NCI-H146 (cell line): ENCODE measurements at regions not wholly inside any gene's neighbourhood (a gene's known extent, or its start where the extent isn't known, plus 50 kb on each side); places are given as distances from the start of the nearest gene placed in this dataset.
"Not testable (repeated sequence)": the region's sequence is repeated elsewhere in the genome, so short reads cannot be mapped to it uniquely, and the experiment has no call there.

Source experiments
- DNase-seq: peaks from one replicate; lab custom pipeline; 2025; lab: John Stamatoyannopoulos, UW

GRCh38 chr21:20373031-20373430 lies 625.2 kb upstream of the NCAM2 start:
- no peak for DNase-seq

GRCh38 chr21:20377250-20377649 lies 621.0 kb upstream of the NCAM2 start:
- no peak for DNase-seq

- DNase-seq, result no peak
Measured at GRCh38 chr21:20388400-20388799, 609.8 kb upstream of the NCAM2 start.

DNA sequence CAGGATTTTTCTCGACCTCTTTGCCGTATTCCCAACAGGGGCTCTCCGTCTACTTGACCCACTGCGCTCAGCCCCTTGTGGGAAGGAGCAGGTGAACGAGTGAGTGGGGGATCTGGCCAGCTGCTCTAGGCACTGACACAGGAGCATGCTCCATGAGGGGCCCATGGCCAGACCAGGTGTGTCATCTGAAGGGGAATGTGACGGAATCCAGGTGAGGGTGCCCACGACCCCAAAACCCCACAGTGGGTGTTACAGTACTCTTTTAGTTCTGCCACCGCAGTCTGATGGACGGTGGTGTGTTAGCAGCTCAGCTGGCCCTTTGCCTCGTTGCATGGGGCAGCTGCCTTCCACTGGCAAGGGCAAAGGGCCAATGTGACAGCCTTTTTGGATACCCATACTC lies 601.4 kb upstream of the NCAM2 start:
- DNase-seq, result no peak

DNA sequence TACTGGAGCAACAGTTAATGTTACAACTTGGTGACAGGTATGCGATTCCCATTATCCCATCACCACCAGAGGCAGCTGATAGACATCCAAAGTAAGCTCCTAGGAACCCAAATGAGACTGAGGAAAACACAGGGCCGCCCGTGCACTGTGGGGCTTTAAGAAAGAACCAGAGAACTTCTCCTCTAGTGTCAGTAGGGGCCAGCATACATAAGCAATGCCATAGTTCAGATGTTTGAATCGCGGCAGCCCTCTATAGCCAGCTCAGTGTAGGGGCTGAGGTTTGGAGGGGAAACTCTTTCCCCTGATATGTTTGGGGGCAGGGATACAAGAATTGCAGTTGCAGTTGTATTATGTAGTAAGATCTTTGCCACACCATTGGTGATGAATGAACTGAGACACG lies 593.3 kb upstream of the NCAM2 start:
- DNase-seq, result peak; percentile 59

- no peak for DNase-seq
Measured at GRCh38 chr21:20418353-20418752, 579.9 kb upstream of the NCAM2 start.

GRCh38 chr21:20419772-20420171 lies 578.4 kb upstream of the NCAM2 start:
- no peak for DNase-seq

- no peak for DNase-seq
Measured at GRCh38 chr21:20424943-20425342, 573.3 kb upstream of the NCAM2 start.

- no peak for DNase-seq
Measured at GRCh38 chr21:20425856-20426255, 572.4 kb upstream of the NCAM2 start.

- DNase-seq, result no peak
Measured at GRCh38 chr21:20440338-20440737, 557.9 kb upstream of the NCAM2 start.

- DNase-seq, result peak; percentile 15
Measured at GRCh38 chr21:20443558-20444155, 554.6 kb upstream of the NCAM2 start.

- no peak for DNase-seq
Measured at GRCh38 chr21:20445971-20446370, 552.2 kb upstream of the NCAM2 start.

GRCh38 chr21:20451046-20451445 lies 547.2 kb upstream of the NCAM2 start:
- no peak for DNase-seq

- DNase-seq, result no peak
Measured at GRCh38 chr21:20452935-20453334, 545.3 kb upstream of the NCAM2 start.

DNA sequence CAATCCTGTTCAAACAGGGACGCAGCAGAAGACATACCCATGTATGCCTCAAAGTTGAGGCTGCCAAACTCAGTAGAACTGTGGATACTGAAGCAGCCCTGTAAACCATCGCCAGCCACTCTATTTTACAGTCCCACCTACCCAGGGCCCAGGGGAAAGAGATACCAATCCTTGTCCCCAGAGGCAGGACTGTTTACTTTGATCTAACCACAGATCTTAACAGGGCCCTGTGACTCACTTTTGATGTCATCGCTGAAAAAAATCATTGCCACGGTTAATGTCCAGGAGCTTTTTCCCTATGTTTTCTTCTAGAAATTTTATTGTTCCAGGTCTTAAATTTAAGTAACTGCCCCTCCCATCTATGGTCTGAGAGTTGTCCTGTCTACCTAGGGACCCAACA lies 538.4 kb upstream of the NCAM2 start:
- no peak for DNase-seq

- no peak for DNase-seq
Measured at GRCh38 chr21:20463362-20463761, 534.8 kb upstream of the NCAM2 start.

DNA sequence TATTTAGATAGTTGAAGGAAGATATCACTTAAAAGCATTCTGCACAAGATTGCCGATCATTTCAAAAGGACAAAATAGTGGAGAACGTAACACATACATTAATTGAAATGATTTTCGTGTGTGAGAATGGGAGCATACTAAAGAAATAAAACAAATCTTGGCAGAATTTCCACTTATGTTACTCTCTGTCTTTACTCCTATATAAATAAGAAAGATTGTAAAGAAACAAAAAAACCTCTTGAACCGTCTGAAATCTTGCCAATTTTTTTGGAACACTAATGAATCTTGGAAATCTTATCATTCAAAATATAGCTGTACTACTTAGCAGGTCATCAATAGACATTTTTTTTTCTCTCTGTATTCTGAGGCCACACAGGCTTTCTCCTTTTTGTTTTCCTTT lies 528.8 kb upstream of the NCAM2 start:
- no peak for DNase-seq

DNA sequence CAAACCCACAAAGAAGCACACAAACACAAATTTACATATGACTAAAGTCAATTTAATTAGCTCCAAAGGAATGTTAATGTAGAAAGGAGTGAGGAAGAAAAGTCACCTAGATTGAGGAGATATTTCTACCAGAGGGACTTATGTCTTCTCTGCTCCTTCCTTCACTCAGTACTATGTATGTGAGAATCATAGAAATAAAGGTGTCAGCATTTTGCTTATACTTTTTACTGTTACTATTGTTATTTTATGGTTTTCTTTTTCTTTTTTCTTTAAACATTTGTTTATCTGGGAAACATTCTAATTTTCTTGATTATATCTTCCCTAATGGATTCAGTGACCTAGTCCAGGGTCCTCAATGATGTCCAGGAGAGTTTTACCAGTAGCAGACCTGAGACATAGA lies 511.9 kb upstream of the NCAM2 start:
- no peak for DNase-seq

DNA sequence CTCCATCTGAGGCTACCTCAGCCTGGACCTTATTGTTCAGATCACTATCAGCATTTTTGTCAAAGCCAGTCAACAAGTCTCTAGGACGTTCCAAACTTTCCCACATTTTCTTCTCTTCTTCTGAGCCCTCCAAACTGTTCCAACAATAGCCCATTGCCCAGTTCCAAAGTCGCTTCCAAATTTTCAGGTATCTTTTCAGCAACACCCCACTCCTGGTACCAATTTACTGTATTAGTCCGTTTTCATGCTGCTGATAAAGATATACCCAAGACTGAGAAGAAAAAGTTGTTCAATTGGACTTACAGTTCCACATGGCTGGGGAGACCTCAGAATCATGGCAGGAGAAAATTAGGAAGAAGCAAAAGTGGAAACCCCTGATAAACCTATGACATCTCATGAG lies 495.3 kb upstream of the NCAM2 start:
- DNase-seq, result not testable (repeated sequence)

DNA sequence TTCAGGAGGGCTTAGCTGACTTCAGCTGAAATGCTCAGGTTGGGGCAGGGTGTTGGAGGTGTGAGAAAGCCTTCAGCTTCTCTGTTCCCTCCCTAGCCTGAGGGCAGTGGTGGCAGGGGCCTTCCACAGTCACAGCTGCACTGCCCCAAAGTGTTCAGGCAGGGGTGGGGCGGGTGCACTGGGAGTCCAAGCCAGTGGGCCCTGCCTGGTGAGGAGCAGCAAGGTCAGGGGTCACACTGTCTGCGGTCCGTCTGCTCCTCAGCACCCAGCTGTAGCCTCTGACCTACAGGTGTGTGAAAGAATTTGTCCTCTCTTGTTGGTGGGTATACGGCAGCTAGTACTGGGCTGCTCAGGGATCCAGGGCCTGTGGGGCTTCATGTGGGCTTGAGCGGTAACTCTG lies 490.4 kb upstream of the NCAM2 start:
- no peak for DNase-seq

DNA sequence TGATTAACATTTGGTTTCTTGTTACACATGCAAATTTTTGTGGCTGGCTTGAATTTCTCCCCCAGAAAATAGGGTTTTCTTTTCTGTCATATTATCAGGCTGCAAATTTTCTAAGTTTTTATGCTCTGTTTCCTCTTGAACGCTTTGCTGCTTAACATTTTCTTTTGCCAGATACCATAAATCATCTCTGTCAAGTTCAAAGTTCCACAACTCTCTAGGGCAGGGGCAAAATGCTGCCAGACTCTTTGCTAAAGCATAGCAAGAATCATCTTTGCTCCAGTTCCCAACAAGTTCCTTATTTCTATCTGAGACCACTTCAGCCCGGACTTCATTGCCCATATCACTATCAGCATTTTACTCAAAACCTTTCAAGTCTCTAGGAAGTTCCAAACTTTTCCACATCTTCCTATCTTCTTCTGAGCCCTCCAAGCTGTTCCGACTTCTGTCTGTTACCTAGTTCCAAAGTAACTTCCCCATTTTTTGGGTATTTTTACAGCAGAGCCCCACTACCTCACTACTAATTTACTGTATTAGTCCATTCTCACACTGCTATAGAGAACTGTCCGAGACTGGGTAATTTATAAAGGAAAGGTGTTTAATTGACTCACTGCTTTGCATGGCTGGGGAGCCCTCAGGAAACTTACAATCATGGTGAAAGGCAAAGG lies 486.9 kb upstream of the NCAM2 start:
- DNase-seq, result no peak

GRCh38 chr21:20515446-20515845 lies 482.8 kb upstream of the NCAM2 start:
- no peak for DNase-seq

DNA sequence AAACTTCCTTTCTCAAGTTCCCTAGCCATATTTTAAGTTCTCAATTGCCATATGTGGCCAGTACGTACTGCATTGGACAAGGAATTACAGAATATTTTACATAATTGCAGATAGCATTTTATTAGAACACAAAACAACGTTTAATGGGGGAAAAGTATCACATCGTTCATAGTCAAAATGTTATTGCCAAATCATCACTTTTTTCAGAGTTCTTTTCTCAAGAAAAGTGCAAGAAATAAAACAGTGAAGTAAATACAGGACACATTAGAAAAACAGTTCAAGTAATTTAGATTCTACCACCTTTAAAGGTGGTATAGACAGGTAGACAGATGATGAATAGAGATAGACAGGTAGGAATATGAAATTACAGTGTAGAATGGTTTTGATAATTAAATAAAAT lies 479.1 kb upstream of the NCAM2 start:
- no peak for DNase-seq

- no peak for DNase-seq
Measured at GRCh38 chr21:20522611-20523010, 475.6 kb upstream of the NCAM2 start.
